ENCODE measurements at regions not wholly inside any gene's neighbourhood (a gene's known extent, or its start where the extent isn't known, plus 50 kb on each side); places are given as distances from the start of the nearest gene placed in this dataset.

GRCh38 chr5:82910905-82911304 is 166.3 kb downstream of the TMEM167A start:
- Histone ChIP-seq H3K4me3 (ENCODE audit: low read depth in 1 of 2, low read length in 2 of 2) (no peak overlapping the region), H4K20me1 (ENCODE audit: insufficient read depth, low read length) (no peaks in the 10 kb centered on the region), H3K9me3 (ENCODE audit: insufficient read depth, low read length, severe bottlenecking) (peaks cover 7% of the 10 kb centered on the region), H3K4me1 (ENCODE audit: insufficient read depth, low read length) (peaks cover 63% of the 10 kb centered on the region), H3K79me2 (ENCODE audit: insufficient read depth, low read length) (no peaks in the 10 kb centered on the region), H3K27me3 (ENCODE audit: insufficient read depth, low read length, poor library complexity) (no peaks in the 10 kb centered on the region), H3K4me2 (ENCODE audit: insufficient read depth, low read length) (no peak overlapping the region), H3K36me3 (ENCODE audit: insufficient read depth, low read length) (no peaks in the 10 kb centered on the region), H3K27ac (ENCODE audit: low read length) (peak overlapping the region; percentile 89), H3K9ac (ENCODE audit: low read depth, low read length) (no peak overlapping the region), H2AFZ (ENCODE audit: low read depth, low read length) (no peak overlapping the region)
- TF ChIP-seq EZH2 (IDR thresholded peaks at IDR 0.05; ENCODE audit: borderline replicate concordance, low read depth, low read length, severe bottlenecking) (no peak), CTCF (IDR thresholded peaks at IDR 0.05; ENCODE audit: borderline replicate concordance, extremely low read depth, low read length, poor library complexity, severe bottlenecking) (no peak)
- DNase-seq (no peak), ATAC-seq (ENCODE audit: insufficient read depth, low read depth) (no peak)

DNA sequence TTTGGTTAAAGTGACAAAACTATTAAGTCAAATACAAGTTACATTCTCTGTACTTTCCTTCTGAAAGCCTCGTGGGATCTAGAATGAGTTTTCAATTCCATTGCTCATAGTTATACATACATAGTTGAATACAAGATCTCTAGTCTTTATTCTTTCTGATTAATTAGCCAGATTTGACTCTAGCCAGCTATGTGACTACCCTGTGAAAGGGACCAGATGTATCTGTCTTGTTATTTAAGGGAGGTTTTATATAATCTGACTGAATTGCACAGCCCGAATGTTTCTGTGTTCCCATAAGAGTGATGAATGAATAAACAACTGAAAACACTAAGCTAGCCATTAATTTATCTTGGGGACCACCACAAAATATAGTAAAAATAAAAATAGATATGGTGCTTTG is 166.7 kb downstream of the TMEM167A start:
- Histone ChIP-seq H4K20me1 (ENCODE audit: insufficient read depth, low read length) (no peaks in the 10 kb centered on the region), H3K9ac (ENCODE audit: low read depth, low read length) (no peak overlapping the region), H3K9me3 (ENCODE audit: insufficient read depth, low read length, severe bottlenecking) (peaks cover 3% of the 10 kb centered on the region), H2AFZ (ENCODE audit: low read depth, low read length) (no peak overlapping the region), H3K4me2 (ENCODE audit: insufficient read depth, low read length) (peak overlapping the region; percentile 57; the same call in 1 of the 2 replicates), H3K4me3 (ENCODE audit: low read depth in 1 of 2, low read length in 2 of 2) (no peak overlapping the region), H3K36me3 (ENCODE audit: insufficient read depth, low read length) (no peaks in the 10 kb centered on the region), H3K27ac (ENCODE audit: low read length) (peak overlapping the region; percentile 89), H3K79me2 (ENCODE audit: insufficient read depth, low read length) (no peaks in the 10 kb centered on the region), H3K27me3 (ENCODE audit: insufficient read depth, low read length, poor library complexity) (no peaks in the 10 kb centered on the region), H3K4me1 (ENCODE audit: insufficient read depth, low read length) (peaks cover 66% of the 10 kb centered on the region)
- DNase-seq (no peak), ATAC-seq (ENCODE audit: insufficient read depth, low read depth) (no peak)
- TF ChIP-seq CTCF (IDR thresholded peaks at IDR 0.05; ENCODE audit: borderline replicate concordance, extremely low read depth, low read length, poor library complexity, severe bottlenecking), result no peak
- no peak for TF ChIP-seq EZH2 (IDR thresholded peaks at IDR 0.05; ENCODE audit: borderline replicate concordance, low read depth, low read length, severe bottlenecking)

GRCh38 chr5:82909771-82910170 is 167.4 kb downstream of the TMEM167A start:
- H3K27ac ChIP-seq (ENCODE audit: low read length), result peak overlapping the region; percentile 89
- H3K9me3 ChIP-seq (ENCODE audit: insufficient read depth, low read length, severe bottlenecking), result no peaks in the 10 kb centered on the region
- TF ChIP-seq CTCF (IDR thresholded peaks at IDR 0.05; ENCODE audit: borderline replicate concordance, extremely low read depth, low read length, poor library complexity, severe bottlenecking) (peak; percentile 25), EZH2 (IDR thresholded peaks at IDR 0.05; ENCODE audit: borderline replicate concordance, low read depth, low read length, severe bottlenecking) (no peak)
- H3K9ac ChIP-seq (ENCODE audit: low read depth, low read length), result peak overlapping the region; percentile 46
- H3K36me3 ChIP-seq (ENCODE audit: insufficient read depth, low read length), result no peaks in the 10 kb centered on the region
- H3K4me2 ChIP-seq (ENCODE audit: insufficient read depth, low read length), result peak overlapping the region; percentile 57
- H2AFZ ChIP-seq (ENCODE audit: low read depth, low read length), result peak overlapping the region; percentile 41
- H3K4me1 ChIP-seq (ENCODE audit: insufficient read depth, low read length), result peaks cover 66% of the 10 kb centered on the region
- no peaks in the 10 kb centered on the region for H3K79me2 ChIP-seq (ENCODE audit: insufficient read depth, low read length)
- no peaks in the 10 kb centered on the region for H4K20me1 ChIP-seq (ENCODE audit: insufficient read depth, low read length)
- H3K27me3 ChIP-seq (ENCODE audit: insufficient read depth, low read length, poor library complexity), result no peaks in the 10 kb centered on the region
- ATAC-seq (ENCODE audit: insufficient read depth, low read depth), result peak; percentile 83
- DNase-seq, result peak; percentile 86
- peak overlapping the region in 1 of 2 experiments; percentile 34; a peak in 2 of 4 replicates for H3K4me3 ChIP-seq (ENCODE audit: low read depth in 1 of 2, low read length in 2 of 2)

All from DND-41 (cell line).